ENCODE measurements at regions not wholly inside any gene's neighbourhood (a gene's known extent, or its start where the extent isn't known, plus 50 kb on each side); places are given as distances from the start of the nearest gene placed in this dataset.
A peak's percentile ranks its signal among the peaks of the same experiment; 100 is the strongest.

DNA sequence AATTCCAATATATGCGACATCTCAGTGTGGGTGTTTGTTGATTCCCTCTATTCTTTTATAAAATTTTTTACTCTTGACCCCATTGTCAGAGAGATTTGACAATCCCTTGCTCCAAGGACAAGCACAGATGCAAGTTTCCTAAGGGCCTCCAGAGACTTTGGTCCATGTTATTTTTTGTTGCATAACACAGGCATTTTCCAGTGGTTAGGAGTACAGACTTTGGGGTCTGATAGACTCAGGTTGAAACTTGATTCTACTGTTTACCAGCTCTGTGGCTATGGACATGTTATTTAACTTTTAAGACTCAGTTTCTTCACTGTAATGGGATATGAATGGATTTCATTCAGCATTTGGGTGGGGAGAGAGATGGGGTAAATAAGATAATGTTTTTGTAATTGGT is 361.3 kb downstream of the ENC1 start:
- in situ Hi-C loops (cut with MboI; ENCODE audit: low pct_unique_long_range_greater_than_20kb in 2 of 9, low sequenced_read_pairs in 9 of 9, unreplicated experiment in 9 of 9) = no loop called here
- 5 to 100% (median 100%) methylated on average over 1 of the region's 1 CpG; no CpG with 5 or more reads in 2 of the 10 experiments for WGBS, 10 experiments
- no peak for ATAC-seq (replicated peaks in 6 of 8)
- Histone ChIP-seq H3K4me3 (no peak overlapping the region), H3K4me1 (replicated peaks in 1 of 2) (peaks cover 3 to 4% of the 10 kb centered on the region in 2 donors), H3K27ac (no peak overlapping the region)

DNA sequence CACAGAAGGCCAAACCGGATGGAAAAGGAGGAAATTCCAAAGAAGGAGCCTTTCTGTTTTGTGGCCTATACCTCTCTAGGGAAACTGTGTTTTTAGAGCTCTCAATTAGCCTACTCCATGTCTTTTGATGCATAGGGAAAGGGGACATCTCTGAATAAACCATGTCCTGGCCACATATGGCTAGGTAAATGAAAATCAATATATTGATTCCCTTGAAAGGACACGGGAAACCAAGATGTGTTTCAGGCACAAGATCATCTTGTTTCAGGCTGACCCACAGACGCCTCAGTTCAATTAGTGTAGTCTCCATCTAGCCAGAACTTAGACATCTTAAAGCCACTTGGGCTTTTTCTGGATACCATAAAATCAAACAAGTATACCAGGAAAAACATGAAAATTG is 363.1 kb downstream of the ENC1 start:
- no peak overlapping the region for H3K4me3 ChIP-seq
- no peak overlapping the region for H3K27ac ChIP-seq
- peaks cover 4 to 6% of the 10 kb centered on the region in 2 donors for H3K4me1 ChIP-seq (replicated peaks in 1 of 2)
- WGBS, 10 experiments = 86 to 100% (median 96%) methylated on average over 1 to 3 of the region's 3 CpGs; no CpG with 5 or more reads in 2 of the 10 experiments
- in situ Hi-C loops (cut with MboI; ENCODE audit: low pct_unique_long_range_greater_than_20kb in 2 of 9, low sequenced_read_pairs in 9 of 9, unreplicated experiment in 9 of 9) = no loop called here
- ATAC-seq (replicated peaks in 6 of 8) = no peak

DNA sequence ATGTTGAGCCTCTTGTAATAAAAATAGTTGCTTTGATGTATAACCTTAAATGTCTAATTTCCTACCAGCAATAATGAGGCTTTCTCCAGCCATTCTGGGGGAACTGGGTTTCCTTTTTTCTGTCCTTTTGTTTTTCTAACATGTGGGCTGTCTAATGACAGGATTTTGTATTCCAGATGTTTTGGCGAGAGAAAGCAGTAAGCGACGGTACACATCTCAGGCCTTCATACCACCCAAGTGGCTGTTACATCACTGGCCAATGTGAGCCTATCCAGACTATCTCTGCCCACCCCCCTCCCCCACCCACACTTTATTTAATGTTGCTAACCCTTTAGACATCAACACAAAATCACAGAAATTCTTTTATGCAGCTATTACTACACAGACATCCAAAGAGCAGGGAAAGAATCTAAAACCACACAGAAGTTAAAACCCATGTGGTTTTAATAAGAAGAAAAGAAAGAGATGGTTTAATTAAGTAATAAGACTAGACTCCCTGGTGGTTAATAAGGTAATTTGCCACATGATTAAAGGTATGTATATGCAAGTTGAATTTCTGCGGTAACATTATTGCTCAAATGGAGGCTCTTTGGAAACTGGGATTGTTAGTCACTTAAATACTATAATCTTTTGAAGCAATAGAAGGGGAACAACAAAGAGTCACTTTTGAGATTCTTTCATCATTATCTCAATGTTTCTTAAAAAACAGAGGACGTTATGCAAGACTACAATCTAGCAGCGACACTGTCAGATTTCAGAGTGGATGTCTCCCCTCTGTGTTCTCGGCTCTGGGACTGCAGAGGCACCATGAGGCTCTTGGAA is 365.1 kb downstream of the ENC1 start:
- no peak overlapping the region for H3K27ac ChIP-seq
- H3K4me1 ChIP-seq (replicated peaks in 1 of 2) = peaks cover 0 to 10% of the 10 kb centered on the region in 2 donors
- in situ Hi-C loops (cut with MboI; ENCODE audit: low pct_unique_long_range_greater_than_20kb in 2 of 9, low sequenced_read_pairs in 9 of 9, unreplicated experiment in 9 of 9) = no loop called here
- H3K4me3 ChIP-seq = no peak overlapping the region
- ATAC-seq (replicated peaks in 6 of 8) = no peak
- WGBS, 10 experiments = 18 to 84% (median 59%) methylated on average over 1 to 7 of the region's 7 CpGs

DNA sequence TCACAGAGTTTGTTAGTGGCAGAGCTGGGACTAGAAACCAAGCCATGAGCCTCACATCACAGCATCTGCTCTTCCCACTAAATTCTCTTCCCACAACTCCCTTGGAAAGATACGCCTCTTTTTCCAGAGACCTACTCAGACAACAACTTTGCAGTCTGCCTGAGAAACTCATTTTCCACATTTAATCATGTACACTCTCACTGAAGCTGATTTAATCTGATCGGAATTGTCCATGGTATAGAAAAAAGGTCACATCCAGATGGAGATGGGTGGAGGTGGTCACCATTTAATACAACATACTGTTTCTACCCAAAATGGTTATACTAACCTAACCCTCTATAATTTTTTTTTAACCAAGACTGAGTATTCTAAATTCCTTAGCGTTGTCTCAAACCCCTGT is 366.2 kb downstream of the ENC1 start:
- Histone ChIP-seq H3K4me3 (no peak overlapping the region), H3K4me1 (replicated peaks in 1 of 2) (peaks cover 0 to 10% of the 10 kb centered on the region in 2 donors), H3K27ac (no peak overlapping the region)
- in situ Hi-C loops (cut with MboI; ENCODE audit: low pct_unique_long_range_greater_than_20kb in 2 of 9, low sequenced_read_pairs in 9 of 9, unreplicated experiment in 9 of 9) = no loop called here
- ATAC-seq (replicated peaks in 6 of 8) = no peak
- 61 to 100% (median 96%) methylated on average over 1 to 3 of the region's 3 CpGs for WGBS, 10 experiments

DNA sequence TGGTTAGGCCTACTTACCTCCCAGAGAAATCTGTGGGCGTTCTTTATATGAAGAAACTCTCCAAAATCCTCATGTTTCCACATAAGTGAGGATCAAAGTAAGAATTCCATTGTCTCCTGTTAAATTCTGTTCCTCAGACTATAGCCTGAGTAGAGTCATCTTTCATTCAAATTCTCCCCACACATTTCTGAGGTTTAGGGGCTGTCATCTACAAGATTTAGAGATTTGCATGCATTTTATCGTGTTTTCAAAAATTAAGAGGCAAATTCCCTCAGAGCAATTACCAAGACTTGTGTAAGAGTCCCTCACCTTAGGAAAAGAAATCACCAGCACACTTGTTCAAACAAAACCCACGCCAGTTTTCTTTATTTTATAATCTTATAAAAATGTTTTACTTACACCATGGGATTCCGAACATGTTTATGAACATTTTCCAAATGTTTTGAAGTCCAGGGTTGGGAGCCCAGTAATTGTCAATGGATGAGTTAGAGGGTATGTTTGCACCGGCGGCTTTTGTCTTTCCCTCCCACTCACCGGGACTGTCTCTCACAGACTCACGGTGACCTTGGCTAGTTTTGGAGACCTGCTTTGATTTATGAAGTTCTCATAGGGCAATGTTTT is 367.6 kb downstream of the ENC1 start:
- H3K4me1 ChIP-seq (replicated peaks in 1 of 2) = peaks cover 8 to 15% of the 10 kb centered on the region in 2 donors
- WGBS, 10 experiments = 55 to 100% (median 85%) methylated on average over 1 to 8 of the region's 8 CpGs; no CpG with 5 or more reads in 1 of the 10 experiments
- in situ Hi-C loops (cut with MboI; ENCODE audit: low pct_unique_long_range_greater_than_20kb in 2 of 9, low sequenced_read_pairs in 9 of 9, unreplicated experiment in 9 of 9) = no loop called here
- no peak overlapping the region for H3K4me3 ChIP-seq
- no peak for ATAC-seq (replicated peaks in 6 of 8)
- H3K27ac ChIP-seq = no peak overlapping the region

DNA sequence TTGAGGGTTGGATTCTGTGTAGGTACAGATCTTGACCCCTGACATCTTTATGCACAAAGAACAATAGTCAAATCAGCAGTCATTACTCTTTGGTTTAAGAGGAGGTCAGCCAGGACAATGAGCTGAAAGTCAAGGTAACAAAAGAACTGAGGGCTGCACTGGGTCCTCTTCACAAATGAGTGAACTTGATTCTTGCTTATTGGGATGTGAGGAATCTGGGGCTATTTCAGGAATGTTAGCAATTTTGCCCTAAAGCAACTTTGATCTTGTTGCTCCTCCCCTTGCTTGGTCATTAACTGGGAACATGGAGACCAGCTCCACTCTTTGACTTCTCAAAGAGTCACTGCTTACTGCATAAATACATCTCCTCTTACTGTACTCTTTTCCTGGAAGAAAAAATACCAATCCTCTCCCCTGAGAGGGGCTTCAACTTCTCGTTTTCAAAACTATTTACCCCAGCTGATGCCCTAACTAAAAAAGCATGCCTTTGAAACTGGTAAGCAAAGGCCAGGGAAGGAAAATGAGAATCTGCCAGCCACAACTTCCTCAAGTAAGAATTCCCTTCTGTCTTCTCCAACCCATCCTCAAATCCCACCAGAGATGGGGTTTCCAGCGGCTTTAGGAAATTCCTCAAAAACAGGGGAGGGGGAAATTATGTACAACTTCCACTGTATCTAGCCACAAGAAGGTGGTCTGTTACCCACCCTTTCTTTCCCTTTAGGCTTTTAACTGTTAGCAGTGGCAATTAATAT is 368.3 kb downstream of the ENC1 start:
- in situ Hi-C loops (cut with MboI; ENCODE audit: low pct_unique_long_range_greater_than_20kb in 2 of 9, low sequenced_read_pairs in 9 of 9, unreplicated experiment in 9 of 9) = no loop called here

DNA sequence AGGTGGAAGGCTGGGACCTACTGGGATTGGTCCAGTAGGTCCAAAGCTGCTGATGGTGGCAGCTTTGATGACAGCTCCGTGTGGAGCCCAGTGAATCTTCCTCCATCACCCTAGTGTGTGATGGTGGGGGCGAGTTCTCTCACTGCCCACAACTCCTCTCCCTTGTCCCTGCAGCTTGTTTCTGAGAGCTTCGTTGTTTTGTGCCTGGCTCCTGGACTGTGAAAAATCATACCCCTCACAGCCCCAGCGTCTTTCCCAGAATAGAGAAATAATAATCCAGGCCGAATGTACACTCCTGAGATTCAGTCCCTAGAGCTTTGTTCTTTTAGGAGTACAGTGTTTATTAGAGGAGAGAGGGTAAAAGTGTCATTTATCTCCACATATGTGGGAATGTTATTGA is 372.2 kb downstream of the ENC1 start:
- Histone ChIP-seq H3K4me3 (no peak overlapping the region), H3K27ac (no peak overlapping the region), H3K4me1 (replicated peaks in 1 of 2) (peaks cover 9 to 15% of the 10 kb centered on the region in 2 donors)
- ATAC-seq (replicated peaks in 6 of 8) = peak in 3 of 8 experiments; percentile 49 to 74 (median 68)
- 0 to 100% (median 50%) methylated on average over 1 of the region's 5 CpGs; no CpG with 5 or more reads in 5 of the 10 experiments for WGBS, 10 experiments
- in situ Hi-C loops (cut with MboI; ENCODE audit: low pct_unique_long_range_greater_than_20kb in 2 of 9, low sequenced_read_pairs in 9 of 9, unreplicated experiment in 9 of 9) = no loop called here

More for the DNA sequence above, 368.3 kb downstream of the ENC1 start:
- no peak overlapping the region for H3K4me3 ChIP-seq
- H3K4me1 ChIP-seq (replicated peaks in 1 of 2) = peaks cover 9 to 15% of the 10 kb centered on the region in 2 donors
- peak in 2 of 8 experiments; percentile 22 to 69 for ATAC-seq (replicated peaks in 6 of 8)
- H3K27ac ChIP-seq = no peak overlapping the region
- WGBS, 10 experiments = 0 to 100% (median 60%) methylated on average over 1 to 2 of the region's 2 CpGs; no CpG with 5 or more reads in 1 of the 10 experiments

DNA sequence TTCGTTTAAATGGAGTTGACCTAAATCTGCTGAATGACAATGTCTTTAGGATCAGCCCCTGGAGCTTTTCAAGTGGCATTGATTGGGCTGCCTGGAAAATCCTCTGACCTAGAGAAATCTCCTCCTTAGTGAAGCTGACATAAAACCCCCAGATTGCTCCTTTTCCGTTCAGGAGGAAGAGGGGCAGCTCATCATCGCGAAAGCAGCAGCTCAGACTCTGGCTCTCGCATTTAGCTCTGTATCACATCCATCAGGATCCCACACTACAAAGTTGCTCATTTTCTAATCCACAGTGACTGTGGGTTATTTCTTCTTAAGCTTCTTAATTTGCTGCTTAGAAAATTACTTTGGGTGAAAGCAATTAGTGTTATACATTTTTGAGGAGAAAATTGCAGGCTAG is 373.7 kb downstream of the ENC1 start:
- WGBS, 10 experiments = 74 to 100% (median 92%) methylated on average over 1 to 5 of the region's 5 CpGs; no CpG with 5 or more reads in 4 of the 10 experiments
- H3K27ac ChIP-seq = no peak overlapping the region
- ATAC-seq (replicated peaks in 6 of 8) = no peak
- in situ Hi-C loops (cut with MboI; ENCODE audit: low pct_unique_long_range_greater_than_20kb in 2 of 9, low sequenced_read_pairs in 9 of 9, unreplicated experiment in 9 of 9) = no loop called here
- H3K4me1 ChIP-seq (replicated peaks in 1 of 2) = peaks cover 6 to 9% of the 10 kb centered on the region in 2 donors
- H3K4me3 ChIP-seq = no peak overlapping the region

DNA sequence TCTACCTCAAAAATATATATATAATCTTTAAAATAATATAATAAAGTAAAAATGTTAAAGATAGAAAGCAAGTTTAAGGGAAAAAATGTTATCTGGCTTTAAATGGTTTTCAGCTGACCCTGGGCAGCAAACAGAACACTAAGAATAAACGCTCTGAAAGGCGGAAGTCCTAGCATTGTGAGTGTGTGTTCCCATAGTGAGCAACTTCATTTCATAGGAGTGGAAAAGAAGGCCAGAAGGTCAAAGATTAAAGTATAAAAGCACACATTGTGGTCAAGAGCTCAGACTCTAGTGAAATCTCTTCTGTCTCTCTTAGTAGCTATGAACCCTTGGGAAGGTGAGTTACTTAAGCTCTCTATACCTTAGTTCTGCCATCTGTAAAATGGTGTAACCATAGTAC is 374.4 kb downstream of the ENC1 start:
- Histone ChIP-seq H3K4me3 (no peak overlapping the region), H3K27ac (no peak overlapping the region), H3K4me1 (replicated peaks in 1 of 2) (peaks cover 5 to 9% of the 10 kb centered on the region in 2 donors)
- 78 to 100% (median 100%) methylated on average over 1 to 2 of the region's 2 CpGs; no CpG with 5 or more reads in 3 of the 10 experiments for WGBS, 10 experiments
- in situ Hi-C loops (cut with MboI; ENCODE audit: low pct_unique_long_range_greater_than_20kb in 2 of 9, low sequenced_read_pairs in 9 of 9, unreplicated experiment in 9 of 9) = no loop called here
- ATAC-seq (replicated peaks in 6 of 8) = peak in 1 of 8 experiments; percentile 26

DNA sequence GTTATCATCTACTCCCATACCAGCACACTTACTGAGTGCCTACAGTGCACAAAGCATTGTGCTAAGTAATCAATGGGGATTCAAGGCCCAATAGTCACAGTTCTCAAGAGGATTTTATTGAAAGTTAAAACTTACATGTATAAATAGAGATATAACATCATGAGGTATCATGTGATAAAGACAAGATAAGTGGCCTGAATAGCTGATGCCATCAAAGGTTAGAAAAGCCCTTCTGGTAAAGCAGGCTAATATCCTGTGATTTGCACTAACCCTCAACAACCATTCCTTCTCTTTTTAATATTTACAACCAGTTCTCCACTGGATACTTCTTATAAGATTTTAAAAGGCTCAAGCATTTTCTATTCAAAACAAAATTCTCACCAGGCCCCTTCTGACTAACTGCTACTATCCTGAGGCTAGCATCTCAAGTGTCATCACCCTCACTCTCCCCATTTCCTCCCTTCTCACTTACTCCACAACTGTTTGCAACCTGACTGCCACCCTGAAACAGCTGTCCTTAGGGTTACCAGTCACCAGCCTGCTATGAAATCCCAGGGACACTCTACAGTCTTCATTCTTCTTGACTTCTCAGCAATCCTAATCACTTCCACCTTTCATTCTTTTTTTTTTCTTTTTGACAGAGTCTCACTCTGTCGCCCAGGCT is 377.9 kb downstream of the ENC1 start:
- in situ Hi-C loops (cut with MboI; ENCODE audit: low pct_unique_long_range_greater_than_20kb in 2 of 9, low sequenced_read_pairs in 9 of 9, unreplicated experiment in 9 of 9) = no loop called here
- Histone ChIP-seq H3K4me3 (no peak overlapping the region), H3K4me1 (replicated peaks in 1 of 2) (peaks cover 7 to 8% of the 10 kb centered on the region in 2 donors), H3K27ac (no peak overlapping the region)
- WGBS, 10 experiments = 80 to 100% (median 100%) methylated on average over 1 of the region's 1 CpG; no CpG with 5 or more reads in 3 of the 10 experiments
- ATAC-seq (replicated peaks in 6 of 8) = peak in 1 of 8 experiments; percentile 51

DNA sequence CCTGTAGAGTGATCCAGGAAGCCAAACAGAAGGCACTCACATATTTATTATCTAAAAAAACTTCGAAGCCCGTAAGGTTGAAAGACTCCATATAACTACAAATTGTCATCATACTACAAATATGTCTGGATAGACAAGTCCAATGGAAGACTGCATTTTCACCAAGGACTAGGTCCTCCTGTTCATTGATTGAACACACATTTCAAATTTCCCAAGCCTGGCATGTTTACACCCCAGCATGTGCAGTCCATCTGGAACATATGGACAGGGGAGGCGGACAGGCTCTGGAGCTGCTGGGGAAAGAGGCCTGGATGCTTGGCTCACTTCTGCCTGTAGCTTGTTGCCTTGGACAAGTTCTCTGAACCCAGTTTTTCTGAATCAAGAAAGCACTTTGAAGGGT is 378.7 kb downstream of the ENC1 start:
- Histone ChIP-seq H3K4me3 (no peak overlapping the region), H3K27ac (no peak overlapping the region), H3K4me1 (replicated peaks in 1 of 2) (peaks cover 10 to 14% of the 10 kb centered on the region in 2 donors)
- WGBS, 10 experiments = 6 to 100% (median 60%) methylated on average over 1 to 3 of the region's 3 CpGs; no CpG with 5 or more reads in 3 of the 10 experiments
- in situ Hi-C loops (cut with MboI; ENCODE audit: low pct_unique_long_range_greater_than_20kb in 2 of 9, low sequenced_read_pairs in 9 of 9, unreplicated experiment in 9 of 9) = no loop called here
- ATAC-seq (replicated peaks in 6 of 8) = peak in 3 of 8 experiments; percentile 47 to 87 (median 58)

DNA sequence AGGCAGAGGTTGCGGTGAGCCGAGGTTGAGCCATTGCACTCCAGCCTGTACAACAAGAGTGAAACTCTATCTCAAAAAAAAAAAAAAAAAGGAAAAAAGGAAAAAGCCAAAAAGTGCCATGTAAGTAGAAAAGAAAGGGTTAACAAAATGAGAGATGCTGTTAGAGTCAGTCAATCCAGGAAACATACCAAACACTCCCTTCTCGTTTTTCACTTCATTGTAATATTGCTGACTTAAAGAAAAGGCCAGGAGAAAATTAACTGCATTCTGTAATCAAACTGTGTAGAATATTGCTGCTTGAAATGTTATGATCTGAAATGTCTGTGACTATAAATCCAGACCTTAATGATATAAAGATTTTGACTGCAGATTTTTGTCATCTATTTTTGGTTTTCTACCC is 379.1 kb downstream of the ENC1 start:
- peak in 2 of 8 experiments; percentile 44 to 63 for ATAC-seq (replicated peaks in 6 of 8)
- 10 to 75% (median 62%) methylated on average over 2 to 3 of the region's 3 CpGs; no CpG with 5 or more reads in 1 of the 10 experiments for WGBS, 10 experiments

More for the DNA sequence above, 379.1 kb downstream of the ENC1 start:
- H3K4me1 ChIP-seq (replicated peaks in 1 of 2) = peaks cover 10 to 14% of the 10 kb centered on the region in 2 donors
- no peak overlapping the region for H3K27ac ChIP-seq
- no peak overlapping the region for H3K4me3 ChIP-seq
- in situ Hi-C loops (cut with MboI; ENCODE audit: low pct_unique_long_range_greater_than_20kb in 2 of 9, low sequenced_read_pairs in 9 of 9, unreplicated experiment in 9 of 9) = no loop called here
